Neuronal stem cell (in vitro differentiated cells): ENCODE measurements at regions not wholly inside any gene's neighbourhood (a gene's known extent, or its start where the extent isn't known, plus 50 kb on each side); places are given as distances from the start of the nearest gene placed in this dataset.

Source experiments
- DNase-seq: peaks from one replicate; pipeline ENCODE4 v3.0.0-alpha.2; 2013; ENCODE audit warnings: low spot score
- H2AFZ ChIP-seq: one replicate; pipeline ENCODE4 v1.6.1; 2013; ENCODE audit warnings: mild to moderate bottlenecking, low read length, inconsistent platforms
- H2AK5ac ChIP-seq: 2 replicates; pipeline ENCODE4 v1.6.1; 2013; ENCODE audit warnings: low read depth, mild to moderate bottlenecking, inconsistent platforms, low read length, moderate library complexity, mixed read lengths
- H2BK120ac ChIP-seq: 2 replicates; pipeline ENCODE4 v1.6.1; 2013; ENCODE audit warnings: low read depth, mild to moderate bottlenecking, inconsistent platforms, low read length, moderate library complexity, mixed read lengths
- H2BK12ac ChIP-seq: one replicate; pipeline ENCODE4 v1.6.1; 2013; ENCODE audit warnings: low read length, inconsistent platforms
- H2BK15ac ChIP-seq: 2 replicates; pipeline ENCODE4 v1.6.1; 2013; ENCODE audit warnings: mild to moderate bottlenecking, low read length, inconsistent platforms, mixed read lengths
- H2BK5ac ChIP-seq: one replicate; pipeline ENCODE4 v1.6.1; 2013; ENCODE audit warnings: inconsistent platforms, mild to moderate bottlenecking, low read length, moderate library complexity
- H3K14ac ChIP-seq: one replicate; pipeline ENCODE4 v1.6.1; 2013; ENCODE audit warnings: low read length, inconsistent platforms
- H3K18ac ChIP-seq: 2 replicates; pipeline ENCODE4 v1.6.1; 2013; ENCODE audit warnings: low read length, inconsistent platforms
- H3K23ac ChIP-seq: 2 replicates; pipeline ENCODE4 v1.6.1; 2013; ENCODE audit warnings: low read depth, mild to moderate bottlenecking, mixed read lengths, low read length, inconsistent platforms; ENCODE audit not compliant: poor library complexity
- H3K27ac ChIP-seq: replicated peaks from 3 replicates; pipeline ENCODE4 v1.5.1; 2013; ENCODE audit warnings: low read length, inconsistent platforms
- H3K27me3 ChIP-seq, 3 experiments: 2 replicates each; pipeline ENCODE4 v1.6.1; 2013; ENCODE audit warnings: low read length in 3 of 3, mild to moderate bottlenecking in 2 of 3, inconsistent platforms in 1 of 3, low read depth in 1 of 3, mixed read lengths in 1 of 3, moderate library complexity in 1 of 3; ENCODE audit not compliant: control insufficient read depth in 3 of 3, insufficient read depth in 3 of 3
- H3K36me3 ChIP-seq, 2 donors: replicated peaks in 1 of 2; 2 replicates each; pipeline ENCODE4 v1.6.1; 2013; ENCODE audit warnings: low read length in 2 of 2; ENCODE audit not compliant: control insufficient read depth in 2 of 2, insufficient read depth in 2 of 2
- H3K4ac ChIP-seq: 2 replicates; pipeline ENCODE4 v1.6.1; 2013; ENCODE audit warnings: inconsistent platforms, mild to moderate bottlenecking, low read length, moderate library complexity
- H3K4me1 ChIP-seq, 2 donors: 1 replicate in 1 of 2; 2 replicates in 1 of 2; pipeline ENCODE4 v1.6.1; 2013; ENCODE audit warnings: low read length in 2 of 2, low read depth in 1 of 2; ENCODE audit not compliant: control insufficient read depth in 2 of 2, insufficient read depth in 1 of 2
- H3K4me2 ChIP-seq: one replicate; pipeline ENCODE4 v1.6.1; 2013; ENCODE audit warnings: mild to moderate bottlenecking, low read length, inconsistent platforms; ENCODE audit not compliant: insufficient read depth, poor library complexity, severe bottlenecking
- H3K4me3 ChIP-seq, 2 donors: 2 replicates each; pipeline ENCODE4 v1.5.1; 2013; ENCODE audit warnings: low read length in 2 of 2, mild to moderate bottlenecking in 2 of 2, inconsistent platforms in 1 of 2, moderate library complexity in 1 of 2
- H3K79me1 ChIP-seq: one replicate; pipeline ENCODE4 v1.6.1; 2013; ENCODE audit warnings: low read depth, mild to moderate bottlenecking, inconsistent platforms, low read length, moderate library complexity
- H3K9ac ChIP-seq: one replicate; pipeline ENCODE4 v1.6.1; 2013; ENCODE audit warnings: mild to moderate bottlenecking, low read depth, low read length, inconsistent platforms; ENCODE audit not compliant: poor library complexity
- H3K9me3 ChIP-seq, 2 donors: replicated peaks in 1 of 2; 2 replicates each; pipeline versions ENCODE3 to v1.6.1; 2013; ENCODE audit warnings: low read length in 2 of 2, mild to moderate bottlenecking in 2 of 2, inconsistent platforms in 1 of 2, low read depth in 1 of 2, mixed read lengths in 1 of 2, moderate library complexity in 1 of 2; ENCODE audit not compliant: control insufficient read depth in 2 of 2, insufficient read depth in 1 of 2
- H4K8ac ChIP-seq: one replicate; pipeline ENCODE4 v1.6.1; 2013; ENCODE audit warnings: low read depth, mild to moderate bottlenecking, inconsistent platforms, low read length, moderate library complexity
- H4K91ac ChIP-seq: one replicate; pipeline ENCODE4 v1.6.1; 2013; ENCODE audit warnings: low read length, low read depth, mild to moderate bottlenecking, inconsistent platforms; ENCODE audit not compliant: poor library complexity
- WGBS, 2 donors: extraction: QIAGEN DNeasy Blood & Tissue Kit; methylation state at CpG; one replicate each; pipeline ENCODE4 v1.1.7; 2013; ENCODE audit warnings: missing lambda C conversion rate in 2 of 2, mixed read lengths in 1 of 2; ENCODE audit not compliant: insufficient read length in 2 of 2, insufficient replicate concordance in 1 of 2; ENCODE audit errors: extremely low coverage in 2 of 2; 5-methylcytosine and 5-hydroxymethylcytosine counted together

GRCh38 chr6:137370871-137371633 is 123.1 kb downstream of the OLIG3 start:
- no peak overlapping the region for H2AK5ac ChIP-seq
- H2BK120ac ChIP-seq = no peak overlapping the region
- no CpG with 5 or more reads among the region's 2 CpGs for WGBS, 2 donors
- H3K9me3 ChIP-seq = peaks cover 0 to 2% of the 10 kb centered on the region in 2 donors
- H2AFZ ChIP-seq = no peak overlapping the region
- no peak overlapping the region for H4K91ac ChIP-seq
- H2BK15ac ChIP-seq = no peak overlapping the region
- H3K27me3 ChIP-seq = no peaks in the 10 kb centered on the region
- no peak overlapping the region for H4K8ac ChIP-seq
- H3K4me2 ChIP-seq = no peak overlapping the region
- H3K36me3 ChIP-seq = no peaks in the 10 kb centered on the region
- peaks cover 0 to 10% of the 10 kb centered on the region in 2 donors for H3K4me1 ChIP-seq
- no peak overlapping the region for H3K4ac ChIP-seq
- no peak overlapping the region for H2BK5ac ChIP-seq
- H2BK12ac ChIP-seq = no peak overlapping the region
- H3K23ac ChIP-seq = no peak overlapping the region
- H3K79me1 ChIP-seq = no peaks in the 10 kb centered on the region
- H3K14ac ChIP-seq = no peak overlapping the region
- DNase-seq = no peak
- no peak overlapping the region for H3K18ac ChIP-seq
- H3K27ac ChIP-seq = no peak overlapping the region
- no peak overlapping the region for H3K9ac ChIP-seq
- H3K4me3 ChIP-seq = no peak overlapping the region

GRCh38 chr6:137369136-137369535 is 125.1 kb downstream of the OLIG3 start:
- no peak overlapping the region for H3K14ac ChIP-seq
- no peak overlapping the region for H4K91ac ChIP-seq
- no peak overlapping the region for H2BK15ac ChIP-seq
- no peaks in the 10 kb centered on the region for H3K9me3 ChIP-seq
- no peak overlapping the region for H3K18ac ChIP-seq
- H3K79me1 ChIP-seq = no peaks in the 10 kb centered on the region
- no peak overlapping the region for H3K4me2 ChIP-seq
- no peak overlapping the region for H3K4me3 ChIP-seq
- H3K27me3 ChIP-seq = no peaks in the 10 kb centered on the region
- H3K9ac ChIP-seq = no peak overlapping the region
- no peak overlapping the region for H3K27ac ChIP-seq
- H3K4me1 ChIP-seq = peaks cover 0 to 14% of the 10 kb centered on the region in 2 donors
- no peak overlapping the region for H2BK120ac ChIP-seq
- no peak overlapping the region for H3K4ac ChIP-seq
- H3K36me3 ChIP-seq = no peaks in the 10 kb centered on the region
- H3K23ac ChIP-seq = no peak overlapping the region
- WGBS, 2 donors = no CpG with 5 or more reads among the region's 1 CpG
- no peak overlapping the region for H2AK5ac ChIP-seq
- no peak for DNase-seq
- H2BK12ac ChIP-seq = no peak overlapping the region
- no peak overlapping the region for H2BK5ac ChIP-seq
- H2AFZ ChIP-seq = no peak overlapping the region
- no peak overlapping the region for H4K8ac ChIP-seq

GRCh38 chr6:137365707-137366437 is 128.3 kb downstream of the OLIG3 start:
- Histone ChIP-seq H3K27ac (peak overlapping the region; percentile 53), H3K4me1 (peaks cover 0 to 14% of the 10 kb centered on the region in 2 donors)
- WGBS, 2 donors = no CpG with 5 or more reads among the region's 14 CpGs

GRCh38 chr6:137363805-137364138 is 130.4 kb downstream of the OLIG3 start:
- no peaks in the 10 kb centered on the region for H3K79me1 ChIP-seq
- no peak overlapping the region for H3K4me3 ChIP-seq
- no CpG with 5 or more reads among the region's 5 CpGs for WGBS, 2 donors
- H4K8ac ChIP-seq = no peak overlapping the region
- H3K14ac ChIP-seq = no peak overlapping the region
- no peaks in the 10 kb centered on the region for H3K36me3 ChIP-seq
- no peak overlapping the region for H4K91ac ChIP-seq
- no peak for DNase-seq
- H2AFZ ChIP-seq = no peak overlapping the region
- peaks cover 0 to 5% (median 0%) of the 10 kb centered on the region in 3 experiments for H3K27me3 ChIP-seq
- H2BK12ac ChIP-seq = no peak overlapping the region
- no peak overlapping the region for H3K9ac ChIP-seq
- no peak overlapping the region for H2AK5ac ChIP-seq
- no peak overlapping the region for H3K18ac ChIP-seq
- no peak overlapping the region for H3K23ac ChIP-seq
- no peak overlapping the region for H2BK15ac ChIP-seq
- H2BK120ac ChIP-seq = no peak overlapping the region
- H3K9me3 ChIP-seq = no peaks in the 10 kb centered on the region
- no peak overlapping the region for H3K27ac ChIP-seq
- no peak overlapping the region for H3K4me2 ChIP-seq
- H2BK5ac ChIP-seq = no peak overlapping the region
- H3K4me1 ChIP-seq = peaks cover 0 to 7% of the 10 kb centered on the region in 2 donors
- H3K4ac ChIP-seq = no peak overlapping the region

More at GRCh38 chr6:137365707-137366437, 128.3 kb downstream of the OLIG3 start:
- Histone ChIP-seq H3K27me3 (peaks cover 0 to 5% (median 0%) of the 10 kb centered on the region in 3 experiments), H3K9ac (no peak overlapping the region), H4K8ac (no peak overlapping the region), H3K9me3 (no peaks in the 10 kb centered on the region), H2BK5ac (no peak overlapping the region), H3K23ac (no peak overlapping the region), H3K4me3 (no peak overlapping the region), H2BK120ac (no peak overlapping the region), H3K4me2 (peak overlapping the region; percentile 38), H3K4ac (no peak overlapping the region), H3K36me3 (no peaks in the 10 kb centered on the region), H2BK12ac (no peak overlapping the region), H4K91ac (no peak overlapping the region), H3K18ac (peak overlapping the region; percentile 69), H3K79me1 (no peaks in the 10 kb centered on the region), H2AFZ (no peak overlapping the region), H2BK15ac (no peak overlapping the region), H3K14ac (no peak overlapping the region), H2AK5ac (no peak overlapping the region)
- DNase-seq = peak; percentile 64
